ENCODE measurements at regions not wholly inside any gene's neighbourhood (a gene's known extent, or its start where the extent isn't known, plus 50 kb on each side); places are given as distances from the start of the nearest gene placed in this dataset.

GRCh38 chr5:104385906-104386305 is 823.3 kb upstream of the NUDT12 start:
- no peak for TF ChIP-seq CTCF (IDR thresholded peaks at IDR 0.05 in 4 of 5, conservative IDR thresholded peaks at IDR 0.05 in 1 of 5)
- TF ChIP-seq POLR2A (IDR thresholded peaks at IDR 0.05), result no peak
